NT2/D1 (cell line): ENCODE measurements at regions not wholly inside any gene's neighbourhood (a gene's known extent, or its start where the extent isn't known, plus 50 kb on each side); places are given as distances from the start of the nearest gene placed in this dataset.

ENCODE experiments used
- SUZ12 ChIP-seq: IDR thresholded peaks from 2 replicates; pipeline ENCODE4 v1.6.1; 2011; ENCODE audit not compliant: insufficient read length, insufficient read depth; ENCODE audit errors: extremely low read depth
- YY1 ChIP-seq: IDR thresholded peaks from 2 replicates; pipeline ENCODE4 v1.6.1; 2011; ENCODE audit not compliant: insufficient read length, insufficient read depth
- ZNF274 ChIP-seq: IDR thresholded peaks from 2 replicates; pipeline ENCODE4 v1.6.1; 2011; ENCODE audit warnings: mild to moderate bottlenecking, low read depth, low read length

- no peak for TF ChIP-seq ZNF274
- no peak for TF ChIP-seq SUZ12
- TF ChIP-seq YY1 = no peak
These were observed 225.2 kb upstream of the PPARGC1A start for GRCh38 chr4:24114919-24115500.
